HG03196 (cell line): ENCODE measurements at regions not wholly inside any gene's neighbourhood (a gene's known extent, or its start where the extent isn't known, plus 50 kb on each side); places are given as distances from the start of the nearest gene placed in this dataset.

Experiments used
- ATAC-seq: cut with Tn5 transposase; IDR thresholded peaks from one replicate; pipeline ENCODE4 v1.9.1; 2021; ENCODE audit not compliant: unreplicated experiment

GRCh38 chr3:46146548-46146947, 61.6 kb downstream of the CCR1 start:
- ATAC-seq, result no peak

GRCh38 chr3:46146021-46146420, 62.1 kb downstream of the CCR1 start:
- no peak for ATAC-seq

GRCh38 chr3:46145147-46145546, 63.0 kb downstream of the CCR1 start:
- ATAC-seq, result no peak

DNA sequence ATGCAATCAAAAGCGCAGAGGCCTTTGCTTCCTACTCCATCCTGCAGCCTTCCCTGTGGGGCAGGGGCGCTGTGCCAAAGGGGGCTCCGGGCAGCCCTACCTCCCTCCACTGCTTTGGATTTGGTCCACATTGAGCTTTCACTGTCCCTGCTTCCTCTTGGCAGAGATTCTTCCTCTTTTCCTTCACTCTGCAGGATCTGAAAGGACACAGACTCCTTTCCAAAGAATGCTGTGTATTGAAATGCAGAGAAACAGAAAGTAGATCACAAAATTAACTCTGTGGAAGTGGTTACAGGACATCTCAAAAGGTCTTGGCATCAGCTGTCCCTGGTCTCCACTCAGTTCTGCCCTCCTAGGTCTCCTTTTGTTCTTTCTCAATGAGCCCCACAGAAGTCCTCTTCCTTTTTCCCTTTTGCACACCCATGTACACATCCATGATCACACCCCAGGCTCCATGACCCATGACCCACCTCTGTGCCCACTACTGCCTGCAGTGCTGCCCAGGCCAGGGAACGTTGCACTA, 64.1 kb downstream of the CCR1 start:
- ATAC-seq, result no peak

- no peak for ATAC-seq
Observed at GRCh38 chr3:46141813-46142212, 66.3 kb downstream of the CCR1 start.

- no peak for ATAC-seq
Observed at GRCh38 chr3:46138581-46138980, 69.5 kb downstream of the CCR1 start.

GRCh38 chr3:46135475-46135874, 72.6 kb downstream of the CCR1 start:
- ATAC-seq, result no peak

GRCh38 chr3:46133285-46133684, 74.8 kb downstream of the CCR1 start:
- no peak for ATAC-seq

DNA sequence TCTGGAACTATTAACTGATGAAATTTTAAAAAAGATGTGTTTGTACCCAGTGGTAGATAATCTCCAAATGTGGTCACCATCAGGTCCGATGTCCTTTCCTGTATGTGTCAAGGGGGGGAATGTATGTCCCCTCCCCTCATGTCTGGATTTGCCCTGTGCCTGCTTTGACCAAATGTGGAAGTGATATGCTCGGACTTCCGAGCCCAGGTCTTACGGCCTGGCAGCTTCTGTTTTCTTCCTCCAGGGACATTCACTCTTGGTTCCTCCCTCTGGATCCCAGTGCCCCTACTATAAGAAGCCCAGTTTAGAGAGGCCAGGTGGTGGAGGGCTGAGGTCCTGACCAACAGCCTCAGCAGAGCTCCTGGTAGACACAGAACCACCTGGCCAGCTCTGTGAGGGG, 75.5 kb downstream of the CCR1 start:
- no peak for ATAC-seq

DNA sequence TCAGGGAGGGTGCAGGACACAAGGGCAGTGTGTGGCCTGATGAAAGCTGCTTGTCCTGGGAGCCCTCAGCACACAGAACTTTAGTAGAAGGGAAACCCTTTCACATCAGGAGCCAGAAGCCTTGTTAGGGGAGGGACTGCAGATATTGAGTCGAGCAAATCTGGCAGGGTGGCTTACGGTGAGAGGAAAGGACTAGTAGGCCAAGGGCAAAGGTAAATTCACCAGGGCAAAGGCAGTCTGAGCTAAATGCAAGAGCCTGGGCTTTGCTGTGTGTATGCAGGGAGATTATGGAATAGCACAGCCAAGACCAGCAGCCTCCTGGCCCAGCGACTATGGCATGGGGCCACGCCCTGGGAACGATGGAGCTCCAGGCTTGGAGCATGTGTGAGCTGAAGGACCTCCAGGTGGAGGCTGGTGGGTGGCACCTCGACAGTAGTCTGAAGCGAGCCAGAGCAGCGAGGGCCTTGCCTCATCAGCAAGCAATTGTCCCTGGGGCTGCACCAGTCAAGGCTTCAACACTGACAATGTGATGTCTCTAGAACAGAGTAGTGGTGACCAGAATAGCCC, 76.1 kb downstream of the CCR1 start:
- no peak for ATAC-seq

DNA sequence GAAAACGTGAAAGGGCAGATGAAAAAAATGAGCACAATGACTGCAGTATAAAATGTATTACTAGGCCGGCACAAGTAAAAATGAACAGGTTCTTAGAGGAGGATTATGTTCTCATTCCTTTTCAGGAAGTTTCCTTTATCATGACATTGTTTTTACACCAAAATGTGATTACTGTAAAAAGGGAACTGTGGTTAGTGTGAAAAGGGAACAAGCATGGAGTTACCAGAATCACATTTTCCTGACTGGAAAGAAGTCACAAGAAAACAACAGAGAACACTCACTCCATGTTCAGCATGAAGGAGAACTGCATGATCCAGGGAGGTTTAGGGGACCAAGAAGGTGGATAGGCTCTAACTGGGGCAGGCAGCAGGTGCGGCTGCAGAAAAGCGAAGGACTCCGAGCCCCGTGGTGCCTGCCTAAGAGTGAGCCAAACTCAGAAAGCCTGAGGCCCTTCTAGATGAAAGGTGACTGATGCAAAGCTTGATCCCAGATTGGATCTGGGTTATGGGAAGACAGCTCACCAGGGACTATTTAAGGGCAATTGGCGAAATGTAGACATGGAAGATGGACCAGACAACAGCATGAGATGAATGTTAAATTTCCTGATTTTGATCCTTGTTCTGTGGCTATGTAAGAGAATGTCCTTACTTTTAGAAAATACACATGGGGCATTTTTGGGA, 77.3 kb downstream of the CCR1 start:
- ATAC-seq, result no peak

- no peak for ATAC-seq
Observed at GRCh38 chr3:46129588-46130272, 78.4 kb downstream of the CCR1 start.

- no peak for ATAC-seq
Observed at GRCh38 chr3:46127503-46127902, 80.6 kb downstream of the CCR1 start.

GRCh38 chr3:46124216-46125177, 83.6 kb downstream of the CCR1 start:
- no peak for ATAC-seq

DNA sequence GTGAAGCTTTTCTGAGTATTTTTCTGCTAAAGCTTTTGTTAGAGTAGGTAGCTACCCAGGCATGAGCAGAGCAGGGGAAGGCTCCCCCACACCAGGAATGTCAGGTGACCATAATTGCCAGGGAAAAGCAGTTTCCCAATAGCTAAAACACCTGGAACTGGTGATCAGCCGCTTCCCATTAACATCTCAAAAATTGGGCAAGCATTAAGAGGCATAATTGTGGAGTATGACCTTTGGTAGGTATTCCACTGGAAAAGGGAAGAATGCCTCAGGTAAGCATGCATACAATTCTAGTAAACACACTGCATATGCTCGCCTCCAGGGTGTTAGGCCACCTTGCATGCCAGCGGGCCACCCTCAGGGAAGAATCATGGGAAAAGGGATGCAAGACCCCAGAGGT, 84.5 kb downstream of the CCR1 start:
- ATAC-seq, result no peak

GRCh38 chr3:46122091-46122490, 86.0 kb downstream of the CCR1 start:
- no peak for ATAC-seq

DNA sequence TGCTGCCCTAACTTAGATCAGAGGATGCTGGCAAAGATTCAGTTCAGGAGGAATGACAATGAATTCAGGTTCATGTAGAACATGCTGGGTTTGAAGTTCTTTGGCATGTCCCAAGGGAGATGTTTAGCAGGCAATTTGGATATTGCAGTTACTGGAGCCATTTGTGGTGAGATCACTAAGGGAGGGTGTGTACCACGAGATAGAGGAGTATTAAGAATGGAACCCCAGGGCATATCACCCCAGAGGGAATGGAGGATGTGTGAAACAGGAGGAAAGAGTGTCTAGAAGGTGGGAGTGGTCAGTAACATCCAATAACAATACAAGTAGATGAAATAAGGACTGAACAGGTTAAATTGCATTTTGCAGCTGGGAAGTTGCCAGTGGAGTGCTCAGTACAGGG, 87.1 kb downstream of the CCR1 start:
- no peak for ATAC-seq

- no peak for ATAC-seq
Observed at GRCh38 chr3:46119709-46120498, 88.2 kb downstream of the CCR1 start.

- no peak for ATAC-seq
Observed at GRCh38 chr3:46119253-46119652, 88.9 kb downstream of the CCR1 start.

DNA sequence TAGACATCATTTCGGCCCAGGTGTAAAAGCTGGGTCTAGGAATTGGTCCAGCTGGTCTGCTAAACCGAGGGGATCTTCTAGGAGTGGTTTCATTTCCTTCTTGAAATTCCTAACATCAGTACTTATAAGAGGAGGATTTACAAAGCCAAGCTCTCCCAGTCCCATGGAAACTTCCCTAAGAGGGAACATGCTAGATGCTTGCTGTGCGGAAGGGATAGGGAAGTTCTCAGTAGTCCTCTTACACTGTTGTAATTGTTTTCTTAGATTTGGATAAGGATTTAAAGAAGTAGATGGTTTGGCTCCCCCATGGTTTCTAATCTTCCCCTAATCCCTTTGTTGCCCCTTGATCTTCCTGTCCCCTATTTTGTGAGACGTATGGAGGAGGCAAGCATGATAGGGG, 89.7 kb upstream of the XCR1 start:
- no peak for ATAC-seq
